Loucy (cell line): ENCODE measurements at regions not wholly inside any gene's neighbourhood (a gene's known extent, or its start where the extent isn't known, plus 50 kb on each side); places are given as distances from the start of the nearest gene placed in this dataset.

ENCODE experiments used
- H2AFZ ChIP-seq: fragments of 200-600 bp; sonication (generic); 2 replicates; pipeline ENCODE4 v1.6.0; 2016; ENCODE audit warnings: antibody characterized with exemption, mild to moderate bottlenecking, low read length, moderate library complexity
- H3F3A ChIP-seq: fragments of 200-600 bp; 2 replicates; pipeline ENCODE4 v1.6.0; 2016; ENCODE audit warnings: antibody characterized with exemption, low read depth, mild to moderate bottlenecking
- H3K27me3 ChIP-seq: fragments of 200-600 bp; sonication (generic); 2 replicates; pipeline ENCODE4 v1.6.1; 2014; ENCODE audit warnings: low read length, mild to moderate bottlenecking; ENCODE audit not compliant: insufficient read depth, poor library complexity, severe bottlenecking
- H3K36me3 ChIP-seq: fragments of 200-600 bp; sonication (generic); 2 replicates; pipeline ENCODE4 v1.6.1; 2016; ENCODE audit warnings: low read length; ENCODE audit not compliant: insufficient read depth
- H3K4me1 ChIP-seq: fragments of 200-600 bp; sonication (generic); 2 replicates; pipeline ENCODE4 v1.5.1; 2014; ENCODE audit warnings: low read length, mild to moderate bottlenecking; ENCODE audit not compliant: insufficient read depth, poor library complexity, severe bottlenecking
- H3K4me2 ChIP-seq: fragments of 200-600 bp; sonication (generic); 2 replicates; pipeline ENCODE4 v1.6.0; 2014; ENCODE audit warnings: antibody characterized with exemption, low read length, low read depth, mild to moderate bottlenecking; ENCODE audit not compliant: poor library complexity, severe bottlenecking
- H3K4me3 ChIP-seq: fragments of 200-600 bp; sonication (generic); 2 replicates; pipeline ENCODE4 v1.5.1; 2014; ENCODE audit warnings: low read length, mild to moderate bottlenecking, mixed read lengths; ENCODE audit not compliant: poor library complexity, severe bottlenecking
- H3K79me2 ChIP-seq: fragments of 200-600 bp; sonication (generic); 2 replicates; pipeline ENCODE4 v1.6.1; 2014; ENCODE audit warnings: low read length; ENCODE audit not compliant: insufficient read depth
- H3K9ac ChIP-seq: fragments of 200-600 bp; sonication (generic); 2 replicates; pipeline ENCODE4 v1.6.0; 2014; ENCODE audit warnings: mild to moderate bottlenecking, low read depth, low read length, moderate library complexity; ENCODE audit not compliant: poor library complexity, severe bottlenecking
- H3K9me2 ChIP-seq: fragments of 200-600 bp; sonication (generic); replicated peaks from 2 replicates; pipeline ENCODE4 v1.6.1; 2016; ENCODE audit warnings: low read depth, low read length, mixed read lengths
- H3K9me3 ChIP-seq: fragments of 200-600 bp; sonication (generic); 2 replicates; pipeline ENCODE4 v1.6.1; 2014; ENCODE audit warnings: mild to moderate bottlenecking, antibody characterized with exemption, low read length, low read depth; ENCODE audit not compliant: insufficient read depth
- H4K20me1 ChIP-seq: fragments of 200-600 bp; sonication (generic); 2 replicates; pipeline ENCODE4 v1.6.0; 2014; ENCODE audit warnings: antibody characterized with exemption, low read length, mild to moderate bottlenecking; ENCODE audit not compliant: insufficient read depth, poor library complexity, severe bottlenecking
- EZH2phosphoT487 ChIP-seq: fragments of 200-600 bp; IDR thresholded peaks from 2 replicates; pipeline ENCODE4 v1.6.1; 2018; ENCODE audit warnings: antibody characterized with exemption, mild to moderate bottlenecking, moderate library complexity, borderline replicate concordance
- TF ChIP-seq, protein P1 (sequence below): fragments of 200-600 bp; sonication (generic); conservative IDR thresholded peaks from 2 replicates; pipeline ENCODE4 v1.5.1; 2014; ENCODE audit warnings: mild to moderate bottlenecking, antibody characterized with exemption, low read length

- H3K79me2 ChIP-seq = no peaks in the 10 kb centered on the region
- no peaks in the 10 kb centered on the region for H3K4me1 ChIP-seq
- H3K36me3 ChIP-seq = no peaks in the 10 kb centered on the region
- no peaks in the 10 kb centered on the region for H3K9me3 ChIP-seq
- no peak overlapping the region for H2AFZ ChIP-seq
- H3K4me3 ChIP-seq = no peak overlapping the region
- H3K9ac ChIP-seq = no peak overlapping the region
- H3F3A ChIP-seq = no peaks in the 10 kb centered on the region
- H4K20me1 ChIP-seq = no peaks in the 10 kb centered on the region
- no peak for TF ChIP-seq EZH2phosphoT487
- TF ChIP-seq, protein P1, sequence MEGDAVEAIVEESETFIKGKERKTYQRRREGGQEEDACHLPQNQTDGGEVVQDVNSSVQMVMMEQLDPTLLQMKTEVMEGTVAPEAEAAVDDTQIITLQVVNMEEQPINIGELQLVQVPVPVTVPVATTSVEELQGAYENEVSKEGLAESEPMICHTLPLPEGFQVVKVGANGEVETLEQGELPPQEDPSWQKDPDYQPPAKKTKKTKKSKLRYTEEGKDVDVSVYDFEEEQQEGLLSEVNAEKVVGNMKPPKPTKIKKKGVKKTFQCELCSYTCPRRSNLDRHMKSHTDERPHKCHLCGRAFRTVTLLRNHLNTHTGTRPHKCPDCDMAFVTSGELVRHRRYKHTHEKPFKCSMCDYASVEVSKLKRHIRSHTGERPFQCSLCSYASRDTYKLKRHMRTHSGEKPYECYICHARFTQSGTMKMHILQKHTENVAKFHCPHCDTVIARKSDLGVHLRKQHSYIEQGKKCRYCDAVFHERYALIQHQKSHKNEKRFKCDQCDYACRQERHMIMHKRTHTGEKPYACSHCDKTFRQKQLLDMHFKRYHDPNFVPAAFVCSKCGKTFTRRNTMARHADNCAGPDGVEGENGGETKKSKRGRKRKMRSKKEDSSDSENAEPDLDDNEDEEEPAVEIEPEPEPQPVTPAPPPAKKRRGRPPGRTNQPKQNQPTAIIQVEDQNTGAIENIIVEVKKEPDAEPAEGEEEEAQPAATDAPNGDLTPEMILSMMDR = no peak
- no peaks in the 10 kb centered on the region for H3K9me2 ChIP-seq
- H3K4me2 ChIP-seq = no peak overlapping the region
- no peaks in the 10 kb centered on the region for H3K27me3 ChIP-seq
Measured at GRCh38 chr4:27305246-27305645, 444.6 kb downstream of the STIM2 start.

GRCh38 chr4:27308379-27308778 lies 447.7 kb downstream of the STIM2 start:
- H2AFZ ChIP-seq = no peak overlapping the region
- H3K4me1 ChIP-seq = no peaks in the 10 kb centered on the region
- no peaks in the 10 kb centered on the region for H3F3A ChIP-seq
- TF ChIP-seq, protein P1 = no peak
- H3K4me2 ChIP-seq = no peak overlapping the region
- H3K36me3 ChIP-seq = no peaks in the 10 kb centered on the region
- no peak overlapping the region for H3K4me3 ChIP-seq
- no peaks in the 10 kb centered on the region for H3K79me2 ChIP-seq
- no peaks in the 10 kb centered on the region for H3K9me3 ChIP-seq
- no peak overlapping the region for H3K9ac ChIP-seq
- H3K27me3 ChIP-seq = no peaks in the 10 kb centered on the region
- no peaks in the 10 kb centered on the region for H4K20me1 ChIP-seq
- H3K9me2 ChIP-seq = no peaks in the 10 kb centered on the region

- H3K27me3 ChIP-seq = no peaks in the 10 kb centered on the region
- no peaks in the 10 kb centered on the region for H3K4me1 ChIP-seq
- H3K4me3 ChIP-seq = no peak overlapping the region
- no peak overlapping the region for H2AFZ ChIP-seq
- no peak overlapping the region for H3K9ac ChIP-seq
- no peaks in the 10 kb centered on the region for H3K79me2 ChIP-seq
- no peaks in the 10 kb centered on the region for H4K20me1 ChIP-seq
- H3K9me2 ChIP-seq = no peaks in the 10 kb centered on the region
- no peak for TF ChIP-seq EZH2phosphoT487
- TF ChIP-seq, protein P1 = no peak
- H3K36me3 ChIP-seq = no peaks in the 10 kb centered on the region
- no peak overlapping the region for H3K4me2 ChIP-seq
- H3K9me3 ChIP-seq = no peaks in the 10 kb centered on the region
- no peaks in the 10 kb centered on the region for H3F3A ChIP-seq
Measured at GRCh38 chr4:27315625-27316024, 455.0 kb downstream of the STIM2 start.
